B cell (primary cell): ENCODE measurements at regions not wholly inside any gene's neighbourhood (a gene's known extent, or its start where the extent isn't known, plus 50 kb on each side); places are given as distances from the start of the nearest gene placed in this dataset.

Experiments used
- ATAC-seq: fragments of 200-7000 bp; cut with Tn5 transposase; one replicate; pipeline ENCODE4 v1.10.0; 2021; ENCODE audit warnings: low read depth, mild to moderate bottlenecking, moderate number of reproducible peaks, moderate library complexity
- CTCF ChIA-PET: fragments of 350-600 bp; sonication (Branson Sonifier 250); formaldehyde crosslinking; loops from one replicate; lab custom pipeline; 2021; ENCODE audit warnings: antibody characterized with exemption, inconsistent platforms; lab: Charles Lee
- POLR2A ChIA-PET: fragments of 350-600 bp; sonication (Branson Sonifier 250); formaldehyde crosslinking; loops from one replicate; lab custom pipeline; 2021; ENCODE audit warnings: antibody characterized with exemption; lab: Charles Lee
- DNase-seq: peaks from one replicate; pipeline ENCODE4 v3.0.0; 2013
- H2AFZ ChIP-seq: 2 replicates; pipeline ENCODE4 v1.6.1; 2012; ENCODE audit warnings: mild to moderate bottlenecking, low read depth, low read length; ENCODE audit not compliant: insufficient read depth, poor library complexity, severe bottlenecking
- H3K27ac ChIP-seq, 2 donors: 1 replicate in 1 of 2; 2 replicates in 1 of 2; pipeline ENCODE4 v1.5.1; 2012 to 2013; ENCODE audit warnings: low read length in 2 of 2, mild to moderate bottlenecking in 2 of 2, moderate library complexity in 1 of 2
- H3K27me3 ChIP-seq, 4 experiments: fragments of 200-600 bp in 1 of 4; sonication (generic) in 1 of 4; replicated peaks in 1 of 4; 1 replicate in 2 of 4; 2 replicates in 2 of 4; pipeline versions ENCODE4 v1.6.1 to v1.7.0; 2013 to 2016; ENCODE audit warnings: low read length in 3 of 4, mild to moderate bottlenecking in 2 of 4, mixed read lengths in 1 of 4, moderate library complexity in 1 of 4; ENCODE audit not compliant: insufficient read depth in 4 of 4, control insufficient read depth in 3 of 4; ENCODE audit errors: control extremely low read depth in 1 of 4
- H3K36me3 ChIP-seq, 2 experiments: replicated peaks in 1 of 2; 1 replicate in 1 of 2; 2 replicates in 1 of 2; pipeline versions ENCODE4 v1.6.1 to v1.7.1; 2013; ENCODE audit warnings: low read length in 1 of 2; ENCODE audit not compliant: insufficient read depth in 2 of 2, control insufficient read depth in 1 of 2; ENCODE audit errors: control extremely low read depth in 1 of 2, extremely low read depth in 1 of 2
- H3K4me1 ChIP-seq, 2 donors: fragments of 200-600 bp in 1 of 2; sonication (generic) in 1 of 2; 1 replicate in 1 of 2; 2 replicates in 1 of 2; pipeline versions ENCODE4 v1.5.1 to v1.6.1; 2013 to 2017; ENCODE audit warnings: low read length in 2 of 2; ENCODE audit not compliant: control insufficient read depth in 2 of 2, insufficient read depth in 2 of 2
- H3K4me2 ChIP-seq: replicated peaks from 2 replicates; pipeline ENCODE3; 2012; ENCODE audit warnings: mild to moderate bottlenecking, low read depth, low read length; ENCODE audit not compliant: poor library complexity, severe bottlenecking
- H3K4me3 ChIP-seq, 5 experiments: fragments of 200-600 bp in 1 of 5; sonication (generic) in 1 of 5; 1 replicate in 3 of 5; 2 replicates in 2 of 5; pipeline versions ENCODE4 v1.5.1 to v1.7.0; 2011 to 2016; ENCODE audit warnings: low read length in 4 of 5, mild to moderate bottlenecking in 4 of 5, low read depth in 2 of 5, control low read depth in 1 of 5, moderate library complexity in 1 of 5; ENCODE audit not compliant: insufficient read depth in 1 of 5; ENCODE audit errors: control extremely low read depth in 1 of 5, extremely low read depth in 1 of 5
- H3K79me2 ChIP-seq: fragments of 200-600 bp; sonication (generic); one replicate; pipeline ENCODE4 v1.6.0; 2016; ENCODE audit warnings: low read length; ENCODE audit not compliant: control insufficient read depth, insufficient read depth
- H3K9ac ChIP-seq: fragments of 200-600 bp; sonication (generic); 2 replicates; pipeline ENCODE4 v1.6.1; 2017; ENCODE audit warnings: mild to moderate bottlenecking, low read length, moderate library complexity
- H3K9me3 ChIP-seq, 3 donors: one replicate each; pipeline versions ENCODE4 v1.6.1 to v1.7.1; 2013; ENCODE audit warnings: low read length in 2 of 3; ENCODE audit not compliant: control insufficient read depth in 2 of 3, insufficient read depth in 1 of 3; ENCODE audit errors: control extremely low read depth in 1 of 3
- H4K20me1 ChIP-seq: 2 replicates; pipeline ENCODE4 v1.6.0; 2012; ENCODE audit warnings: mild to moderate bottlenecking, low read length; ENCODE audit not compliant: insufficient read depth, control insufficient read depth, poor library complexity, severe bottlenecking
- H3K27ac Mint-ChIP-seq: one replicate; pipeline ENCODE4 v1.8.0; 2021; ENCODE audit warnings: mixed read lengths
- H3K27me3 Mint-ChIP-seq: one replicate; pipeline ENCODE4 v1.8.0; 2021; ENCODE audit warnings: mixed read lengths
- H3K4me1 Mint-ChIP-seq: one replicate; pipeline ENCODE4 v1.8.0; 2021; ENCODE audit warnings: mixed read lengths
- H3K4me3 Mint-ChIP-seq: one replicate; pipeline ENCODE4 v1.8.0; 2021; ENCODE audit warnings: mixed read lengths
- H3K9me3 Mint-ChIP-seq: one replicate; pipeline ENCODE4 v1.8.0; 2022; ENCODE audit warnings: mixed read lengths; ENCODE audit not compliant: insufficient read depth
- EZH2 ChIP-seq: IDR thresholded peaks from 2 replicates; pipeline ENCODE4 v1.6.1; 2012; ENCODE audit warnings: borderline replicate concordance, low read depth, mild to moderate bottlenecking, moderate library complexity, low read length; ENCODE audit not compliant: insufficient read depth, poor library complexity, severe bottlenecking
- WGBS: methylation state at CpG from one replicate; pipeline ENCODE4 v1.1.5; 2013; ENCODE audit warnings: missing lambda C conversion rate; ENCODE audit not compliant: insufficient coverage; 5-methylcytosine and 5-hydroxymethylcytosine counted together
- intact Hi-C: fragments of 100-400 bp; cut with micrococcal nuclease; formaldehyde crosslinking; loops from one replicate; pipeline ENCODE4 v1.10.0; 2022
- TF ChIP-seq, protein P1 (sequence below): fragments of 200-600 bp; IDR thresholded peaks from one replicate; pipeline ENCODE4 v1.8.0; 2022; ENCODE audit warnings: antibody characterized with exemption, mild to moderate bottlenecking

GRCh38 chr6:48388044-48388443 lies 277.0 kb upstream of the PTCHD4 start:
- no peak overlapping the region for H3K4me3 Mint-ChIP-seq
- WGBS, result no CpG with 5 or more reads among the region's 2 CpGs
- H3K4me3 ChIP-seq, result no peak overlapping the region
- ChIA-PET CTCF (no interaction called here), POLR2A (no interaction called here)
- H3K79me2 ChIP-seq, result no peaks in the 10 kb centered on the region
- H3K27ac ChIP-seq, result no peak overlapping the region
- H3K9ac ChIP-seq, result no peak overlapping the region
- H3K9me3 Mint-ChIP-seq, result no peaks in the 10 kb centered on the region
- H3K36me3 ChIP-seq, result no peaks in the 10 kb centered on the region
- H4K20me1 ChIP-seq, result no peaks in the 10 kb centered on the region
- no peaks in the 10 kb centered on the region for H3K27me3 Mint-ChIP-seq
- ATAC-seq (no peak), DNase-seq (no peak)
- TF ChIP-seq, protein P1, sequence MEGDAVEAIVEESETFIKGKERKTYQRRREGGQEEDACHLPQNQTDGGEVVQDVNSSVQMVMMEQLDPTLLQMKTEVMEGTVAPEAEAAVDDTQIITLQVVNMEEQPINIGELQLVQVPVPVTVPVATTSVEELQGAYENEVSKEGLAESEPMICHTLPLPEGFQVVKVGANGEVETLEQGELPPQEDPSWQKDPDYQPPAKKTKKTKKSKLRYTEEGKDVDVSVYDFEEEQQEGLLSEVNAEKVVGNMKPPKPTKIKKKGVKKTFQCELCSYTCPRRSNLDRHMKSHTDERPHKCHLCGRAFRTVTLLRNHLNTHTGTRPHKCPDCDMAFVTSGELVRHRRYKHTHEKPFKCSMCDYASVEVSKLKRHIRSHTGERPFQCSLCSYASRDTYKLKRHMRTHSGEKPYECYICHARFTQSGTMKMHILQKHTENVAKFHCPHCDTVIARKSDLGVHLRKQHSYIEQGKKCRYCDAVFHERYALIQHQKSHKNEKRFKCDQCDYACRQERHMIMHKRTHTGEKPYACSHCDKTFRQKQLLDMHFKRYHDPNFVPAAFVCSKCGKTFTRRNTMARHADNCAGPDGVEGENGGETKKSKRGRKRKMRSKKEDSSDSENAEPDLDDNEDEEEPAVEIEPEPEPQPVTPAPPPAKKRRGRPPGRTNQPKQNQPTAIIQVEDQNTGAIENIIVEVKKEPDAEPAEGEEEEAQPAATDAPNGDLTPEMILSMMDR, result no peak
- no peak for TF ChIP-seq EZH2
- H3K9me3 ChIP-seq, result peaks cover 0 to 5% (median 0%) of the 10 kb centered on the region in 3 donors
- intact Hi-C loops, result no loop called here
- no peaks in the 10 kb centered on the region for H3K27me3 ChIP-seq
- H3K4me1 Mint-ChIP-seq, result no peaks in the 10 kb centered on the region
- H3K27ac Mint-ChIP-seq, result no peak overlapping the region
- no peak overlapping the region for H3K4me2 ChIP-seq
- H2AFZ ChIP-seq, result no peak overlapping the region
- no peaks in the 10 kb centered on the region for H3K4me1 ChIP-seq

DNA sequence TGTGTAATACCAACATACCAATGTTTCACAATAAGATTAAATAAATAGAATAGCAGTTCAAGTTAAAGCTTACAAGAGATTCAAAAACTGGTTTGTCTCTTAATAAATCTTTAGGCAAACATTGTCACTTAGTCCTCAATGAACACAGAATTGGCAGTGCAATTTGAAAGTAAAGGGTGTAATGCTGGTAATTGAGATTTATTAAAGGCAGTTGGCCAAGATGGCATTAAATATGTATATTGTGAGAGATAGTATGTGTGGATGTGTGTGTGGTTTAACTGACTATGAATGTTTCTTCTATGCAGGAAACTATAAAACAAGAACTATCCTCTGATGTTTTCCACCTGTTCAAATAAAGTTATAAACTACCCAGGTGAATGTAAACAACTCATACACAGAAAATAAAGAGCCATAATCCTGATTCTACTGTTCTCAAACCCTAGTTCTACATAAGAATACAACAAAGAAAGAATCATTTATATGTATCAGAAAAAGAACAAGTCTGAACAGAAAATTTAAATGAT lies 267.9 kb upstream of the PTCHD4 start:
- no peak overlapping the region for H2AFZ ChIP-seq
- Mint-ChIP-seq H3K9me3 (no peaks in the 10 kb centered on the region), H3K27me3 (no peaks in the 10 kb centered on the region), H3K4me3 (no peak overlapping the region), H3K27ac (no peak overlapping the region), H3K4me1 (no peaks in the 10 kb centered on the region)
- no peaks in the 10 kb centered on the region for H3K36me3 ChIP-seq
- H3K4me2 ChIP-seq, result no peak overlapping the region
- H4K20me1 ChIP-seq, result no peaks in the 10 kb centered on the region
- no peaks in the 10 kb centered on the region for H3K27me3 ChIP-seq
- ATAC-seq, result no peak
- H3K4me1 ChIP-seq, result no peaks in the 10 kb centered on the region
- no peak for DNase-seq
- no peak overlapping the region for H3K4me3 ChIP-seq
- intact Hi-C loops, result no loop called here
- ChIA-PET POLR2A (no interaction called here), CTCF (no interaction called here)
- no peak overlapping the region for H3K9ac ChIP-seq
- peaks cover 0 to 4% (median 0%) of the 10 kb centered on the region in 3 donors for H3K9me3 ChIP-seq
- no peak overlapping the region for H3K27ac ChIP-seq
- TF ChIP-seq, protein P1, result no peak
- TF ChIP-seq EZH2, result no peak
- no peaks in the 10 kb centered on the region for H3K79me2 ChIP-seq
